COLO668 (cell line): ENCODE measurements at regions not wholly inside any gene's neighbourhood (a gene's known extent, or its start where the extent isn't known, plus 50 kb on each side); places are given as distances from the start of the nearest gene placed in this dataset.
"Not testable (repeated sequence)": the region's sequence is repeated elsewhere in the genome, so short reads cannot be mapped to it uniquely, and the experiment has no call there.

Experiments used
- DNase-seq: peaks from one replicate; lab custom pipeline; 2025; ENCODE audit not compliant: unreplicated experiment; lab: John Stamatoyannopoulos, UW

GRCh38 chr9:757246-757881 lies 84.1 kb upstream of the DMRT1 start:
- DNase-seq, result no peak

- DNase-seq, result no peak
Observed at GRCh38 chr9:758146-758545, 83.4 kb upstream of the DMRT1 start.

- DNase-seq, result no peak
Observed at GRCh38 chr9:759541-759940, 82.0 kb upstream of the DMRT1 start.

DNA sequence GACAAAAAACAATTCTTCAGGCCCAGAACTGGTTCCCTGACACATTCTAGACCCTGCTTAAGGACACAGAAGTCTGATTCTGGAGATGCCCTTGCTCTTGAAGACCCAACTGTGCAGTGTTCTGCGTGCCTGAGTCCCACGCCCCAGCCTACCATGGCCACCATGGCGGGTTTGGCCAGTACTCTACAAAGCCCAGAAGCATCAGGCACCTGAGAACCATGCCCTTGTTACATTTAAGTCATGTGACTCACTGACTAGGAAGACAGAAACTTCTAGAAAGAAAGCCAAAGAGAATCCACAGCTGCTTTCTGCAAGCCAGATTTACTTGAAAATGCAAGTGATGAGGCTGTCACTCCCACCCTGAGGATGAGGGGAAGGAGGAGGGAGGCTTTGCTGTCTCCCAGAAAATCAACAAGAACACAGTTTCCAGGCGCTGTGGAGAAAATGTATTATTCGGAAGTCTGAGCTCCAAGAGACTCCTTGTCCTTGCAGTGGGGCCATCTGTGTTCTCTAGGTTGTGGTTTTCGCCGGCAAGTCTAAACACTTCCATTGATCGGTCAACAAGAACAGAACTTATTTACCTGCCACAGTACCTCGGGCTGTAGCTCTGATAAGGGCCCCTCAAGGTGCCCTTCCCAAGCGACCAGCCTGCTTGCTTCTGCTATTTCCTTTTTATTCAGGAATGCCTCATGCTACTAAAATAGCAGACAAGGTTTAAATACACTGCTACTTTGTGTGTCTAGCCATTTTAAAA lies 81.3 kb upstream of the DMRT1 start:
- DNase-seq, result no peak

GRCh38 chr9:761176-761792 lies 80.2 kb upstream of the DMRT1 start:
- DNase-seq, result no peak

DNA sequence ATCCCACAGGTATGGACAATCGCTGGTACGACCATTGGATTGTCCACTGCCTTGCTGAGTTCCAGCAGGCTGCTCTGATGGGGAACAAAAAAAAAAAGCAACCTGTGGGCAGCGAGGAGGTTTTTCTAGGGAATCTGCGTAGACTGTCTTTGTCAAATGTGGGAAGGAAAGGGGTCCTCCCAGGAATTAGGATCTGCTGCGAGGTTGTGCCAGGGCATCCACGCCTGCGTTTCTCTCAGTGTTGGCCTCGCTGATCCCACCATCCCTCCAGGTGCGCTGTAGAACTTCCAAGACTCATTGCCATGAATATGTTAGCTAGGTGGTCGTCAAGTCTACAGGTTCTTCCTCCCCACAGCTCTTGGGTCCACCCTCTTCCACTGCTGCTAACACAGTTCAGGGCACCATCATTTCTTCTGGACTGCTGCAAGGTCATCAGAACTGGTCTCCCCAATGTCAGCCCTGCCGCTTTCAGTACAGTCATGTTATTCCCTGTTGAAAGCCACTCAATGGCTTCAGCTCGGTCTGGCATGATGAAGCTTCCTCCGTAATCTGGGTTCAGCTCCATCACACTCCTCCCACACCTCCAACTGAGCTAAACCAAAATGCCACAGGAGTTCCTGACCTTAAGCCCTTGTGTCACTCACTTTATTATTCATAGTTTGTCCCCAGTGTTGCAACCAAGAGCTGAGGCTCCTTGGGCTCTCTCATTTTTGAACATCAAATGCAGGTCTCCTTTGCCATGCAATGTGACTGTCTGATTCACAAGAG lies 79.5 kb upstream of the DMRT1 start:
- no peak for DNase-seq

DNA sequence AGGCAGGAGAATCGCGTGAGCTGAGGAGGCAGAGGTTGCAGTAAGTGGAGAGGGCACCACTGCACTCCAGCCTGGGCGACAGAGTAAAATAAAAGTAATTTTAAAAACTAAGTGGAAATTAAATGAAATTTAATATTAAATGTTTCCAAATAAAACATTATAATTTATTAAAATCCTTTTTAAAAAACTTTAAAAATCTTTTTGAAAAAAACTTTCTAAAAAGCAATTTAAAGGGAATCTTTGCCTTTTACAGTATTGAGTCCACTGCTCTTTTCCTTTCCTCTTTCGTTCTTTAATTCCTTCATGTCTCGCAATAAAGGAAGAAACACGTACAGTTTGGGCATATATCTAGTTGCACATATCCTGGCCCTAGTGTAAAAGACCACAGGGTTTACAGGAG lies 77.8 kb upstream of the DMRT1 start:
- no peak for DNase-seq

DNA sequence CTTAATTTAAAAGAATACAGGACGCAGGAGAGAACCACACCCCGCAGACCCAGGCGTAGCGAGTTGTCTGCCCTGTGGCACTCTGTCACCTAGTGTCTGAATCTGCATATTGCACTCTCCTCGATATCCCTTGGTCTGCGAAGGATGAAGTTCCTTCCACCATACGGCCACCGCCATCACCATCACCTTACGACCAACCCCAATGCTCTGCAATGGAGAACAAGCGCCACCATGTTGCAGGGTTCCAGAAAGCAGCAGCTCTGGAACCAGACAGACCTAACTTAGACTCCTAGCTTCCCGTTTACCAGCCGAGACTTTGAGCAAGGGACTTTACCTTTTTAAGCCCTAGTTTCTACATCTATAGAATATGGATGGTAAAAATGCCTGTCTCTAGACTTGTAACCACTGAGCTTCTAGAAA lies 77.4 kb upstream of the DMRT1 start:
- DNase-seq, result peak; percentile 23

- no peak for DNase-seq
Observed at GRCh38 chr9:764986-765385, 76.5 kb upstream of the DMRT1 start.

DNA sequence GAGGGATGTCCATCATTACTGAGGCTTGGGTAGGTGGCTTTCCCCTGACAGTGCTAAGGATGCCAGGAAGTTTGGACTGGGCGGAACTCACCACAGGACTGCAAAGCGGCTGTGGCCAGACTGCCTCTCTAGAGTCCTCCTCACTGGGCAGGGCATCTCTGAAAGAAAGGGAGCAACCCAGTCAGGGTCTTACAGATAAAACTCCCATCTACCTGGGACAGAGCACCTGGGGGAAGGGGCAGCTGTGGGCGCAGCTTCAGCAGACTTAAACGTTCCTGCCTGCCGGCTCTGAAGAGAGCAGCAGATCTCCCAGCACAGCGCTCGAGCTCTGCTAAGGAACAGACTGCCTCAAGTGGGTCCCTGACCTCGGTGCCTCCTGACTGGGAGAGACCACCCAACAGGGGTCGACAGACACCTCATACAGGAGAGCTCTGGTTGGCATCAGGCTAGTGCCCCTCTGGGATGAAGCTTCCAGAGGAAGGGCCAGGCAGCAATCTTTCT lies 74.4 kb upstream of the DMRT1 start:
- DNase-seq, result not testable (repeated sequence)

DNA sequence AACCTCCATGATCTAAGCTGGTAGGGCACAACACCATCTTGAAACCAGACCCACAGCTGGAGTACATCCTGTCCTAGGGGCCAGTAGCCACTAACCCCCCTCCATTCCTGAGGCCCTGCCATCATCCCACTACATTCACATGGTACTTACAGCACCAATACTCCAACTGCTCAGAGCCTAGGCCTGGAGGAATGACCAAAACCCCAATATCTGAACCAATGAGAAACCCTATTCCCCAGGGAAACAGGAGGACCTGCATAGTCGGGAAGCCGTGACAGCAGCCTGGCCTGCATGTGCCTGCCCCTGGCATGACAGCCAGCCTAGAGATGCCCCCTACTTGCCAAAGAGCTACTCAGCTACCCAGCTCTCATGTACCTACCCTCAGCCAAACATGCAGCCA lies 65.4 kb upstream of the DMRT1 start:
- no peak for DNase-seq

GRCh38 chr9:777978-778377 lies 63.5 kb upstream of the DMRT1 start:
- no peak for DNase-seq

DNA sequence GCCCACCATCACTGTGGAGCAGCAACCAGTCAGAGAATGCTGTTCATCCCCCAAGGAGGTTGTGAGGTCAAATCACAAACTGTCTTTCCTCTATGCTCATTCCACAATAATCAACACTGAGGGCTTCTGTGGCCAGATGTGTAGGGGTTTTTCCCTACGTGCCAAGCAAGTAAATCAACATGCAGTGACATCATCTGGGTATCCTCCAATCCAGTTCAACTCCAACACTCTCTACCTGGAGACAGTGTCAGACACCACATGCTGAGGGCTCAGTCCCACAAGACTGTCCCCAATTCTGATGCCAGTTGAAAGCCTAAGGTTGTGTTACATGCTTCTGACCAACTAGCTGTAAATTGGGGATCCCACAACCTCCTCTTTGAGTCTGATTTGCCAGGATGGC lies 57.3 kb upstream of the DMRT1 start:
- no peak for DNase-seq

GRCh38 chr9:784916-785315 lies 56.6 kb upstream of the DMRT1 start:
- DNase-seq, result no peak

DNA sequence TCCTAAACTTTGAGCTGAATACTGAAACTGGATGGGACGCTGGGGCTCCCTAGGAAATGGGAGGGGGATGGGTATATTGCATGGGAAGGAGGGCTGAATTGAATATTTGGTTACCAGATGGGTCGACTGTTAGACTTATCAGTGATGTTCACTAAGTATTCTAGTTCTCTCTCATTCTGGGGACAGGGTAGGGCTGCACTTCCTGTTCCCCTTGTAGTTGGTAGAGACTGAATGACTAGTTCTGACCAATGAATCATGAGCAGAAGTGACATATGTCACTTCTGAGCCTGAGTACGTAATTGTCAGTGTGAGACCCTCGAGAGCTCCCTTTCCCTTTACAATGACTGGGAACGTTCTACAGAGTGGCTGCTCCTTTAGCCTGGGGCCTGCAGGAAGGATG lies 55.5 kb upstream of the DMRT1 start:
- no peak for DNase-seq

GRCh38 chr9:786405-786804 lies 55.1 kb upstream of the DMRT1 start:
- DNase-seq, result no peak

- DNase-seq, result no peak
Observed at GRCh38 chr9:788777-789176, 52.7 kb upstream of the DMRT1 start.
